C4-2B (cell line): ENCODE measurements at regions not wholly inside any gene's neighbourhood (a gene's known extent, or its start where the extent isn't known, plus 50 kb on each side); places are given as distances from the start of the nearest gene placed in this dataset.

Experiments
- ZFX ChIP-seq: fragments of 450-650 bp; IDR thresholded peaks from 2 replicates; pipeline ENCODE4 v1.6.1; 2017
- TF ChIP-seq, protein P1 (sequence below): fragments of 450-650 bp; conservative IDR thresholded peaks from 2 replicates; pipeline ENCODE4 v1.5.1; 2017; ENCODE audit warnings: mild to moderate bottlenecking

- TF ChIP-seq, protein P1, sequence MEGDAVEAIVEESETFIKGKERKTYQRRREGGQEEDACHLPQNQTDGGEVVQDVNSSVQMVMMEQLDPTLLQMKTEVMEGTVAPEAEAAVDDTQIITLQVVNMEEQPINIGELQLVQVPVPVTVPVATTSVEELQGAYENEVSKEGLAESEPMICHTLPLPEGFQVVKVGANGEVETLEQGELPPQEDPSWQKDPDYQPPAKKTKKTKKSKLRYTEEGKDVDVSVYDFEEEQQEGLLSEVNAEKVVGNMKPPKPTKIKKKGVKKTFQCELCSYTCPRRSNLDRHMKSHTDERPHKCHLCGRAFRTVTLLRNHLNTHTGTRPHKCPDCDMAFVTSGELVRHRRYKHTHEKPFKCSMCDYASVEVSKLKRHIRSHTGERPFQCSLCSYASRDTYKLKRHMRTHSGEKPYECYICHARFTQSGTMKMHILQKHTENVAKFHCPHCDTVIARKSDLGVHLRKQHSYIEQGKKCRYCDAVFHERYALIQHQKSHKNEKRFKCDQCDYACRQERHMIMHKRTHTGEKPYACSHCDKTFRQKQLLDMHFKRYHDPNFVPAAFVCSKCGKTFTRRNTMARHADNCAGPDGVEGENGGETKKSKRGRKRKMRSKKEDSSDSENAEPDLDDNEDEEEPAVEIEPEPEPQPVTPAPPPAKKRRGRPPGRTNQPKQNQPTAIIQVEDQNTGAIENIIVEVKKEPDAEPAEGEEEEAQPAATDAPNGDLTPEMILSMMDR = no peak
- TF ChIP-seq ZFX = no peak
Measured at GRCh38 chr2:217299590-217299989, 439.7 kb upstream of the TNP1 start.
